ENCODE measurements at regions not wholly inside any gene's neighbourhood (a gene's known extent, or its start where the extent isn't known, plus 50 kb on each side); places are given as distances from the start of the nearest gene placed in this dataset.

GRCh38 chr2:821546-821945 lies 129.1 kb upstream of the SNTG2 start:
- DNase-seq: no peak

- DNase-seq: no peak
These were observed 131.0 kb upstream of the SNTG2 start for GRCh38 chr2:819601-820000.

- DNase-seq: no peak
These were observed 131.5 kb upstream of the SNTG2 start for GRCh38 chr2:819121-819520.

- no peak for DNase-seq
These were observed 133.2 kb upstream of the SNTG2 start for GRCh38 chr2:817336-818015.

- DNase-seq: no peak
These were observed 134.4 kb upstream of the SNTG2 start for GRCh38 chr2:816278-816677.

GRCh38 chr2:810397-810796 lies 133.2 kb upstream of the TMEM18 start:
- no peak for DNase-seq

GRCh38 chr2:807300-807699 lies 130.1 kb upstream of the TMEM18 start:
- DNase-seq: no peak

GRCh38 chr2:805664-806063 lies 128.5 kb upstream of the TMEM18 start:
- no peak for DNase-seq

GRCh38 chr2:797993-798392 lies 120.8 kb upstream of the TMEM18 start:
- no peak for DNase-seq

GRCh38 chr2:797556-797955 lies 120.3 kb upstream of the TMEM18 start:
- no peak for DNase-seq

- DNase-seq: no peak
These were observed 119.2 kb upstream of the TMEM18 start for GRCh38 chr2:796141-796985.

GRCh38 chr2:795531-796041 lies 118.4 kb upstream of the TMEM18 start:
- DNase-seq: no peak

GRCh38 chr2:794554-795241 lies 117.5 kb upstream of the TMEM18 start:
- DNase-seq: no peak

- no peak for DNase-seq
These were observed 116.0 kb upstream of the TMEM18 start for GRCh38 chr2:793236-793635.

- DNase-seq: no peak
These were observed 115.5 kb upstream of the TMEM18 start for GRCh38 chr2:792687-793086.

GRCh38 chr2:790634-791245 lies 113.5 kb upstream of the TMEM18 start:
- DNase-seq: no peak

- no peak for DNase-seq
These were observed 112.9 kb upstream of the TMEM18 start for GRCh38 chr2:790081-790480.

- DNase-seq: no peak
These were observed 112.3 kb upstream of the TMEM18 start for GRCh38 chr2:789529-789928.

- no peak for DNase-seq
These were observed 111.2 kb upstream of the TMEM18 start for GRCh38 chr2:788227-789032.

GRCh38 chr2:784753-785152 lies 107.5 kb upstream of the TMEM18 start:
- no peak for DNase-seq

- DNase-seq: no peak
These were observed 103.4 kb upstream of the TMEM18 start for GRCh38 chr2:780581-780980.

GRCh38 chr2:780002-780401 lies 102.8 kb upstream of the TMEM18 start:
- no peak for DNase-seq
